Activated CD4-positive, alpha-beta T cell treated with anti-CD3 and anti-CD28 coated beads, Interleukin-2, amount 10 ng/mL, durations not matched to agents 7 days and 5 days (primary cell): ENCODE measurements at regions not wholly inside any gene's neighbourhood (a gene's known extent, or its start where the extent isn't known, plus 50 kb on each side); places are given as distances from the start of the nearest gene placed in this dataset.

Source experiments
- CTCF ChIA-PET: fragments of 350-600 bp; sonication (Branson Sonifier 250); formaldehyde crosslinking; loops from one replicate; lab custom pipeline; 2021; ENCODE audit warnings: antibody characterized with exemption; lab: Charles Lee
- POLR2A ChIA-PET: fragments of 350-600 bp; sonication (Branson Sonifier 250); formaldehyde crosslinking; loops from one replicate; lab custom pipeline; 2021; ENCODE audit warnings: antibody characterized with exemption; lab: Charles Lee
- DNase-seq: peaks from one replicate; pipeline ENCODE4 v3.0.0-alpha.2; 2020
- H3K27ac Mint-ChIP-seq: one replicate; pipeline ENCODE4 v1.8.0; 2021; ENCODE audit warnings: mild to moderate bottlenecking, moderate library complexity, mixed read lengths
- H3K27me3 Mint-ChIP-seq: one replicate; pipeline ENCODE4 v1.8.0; 2021; ENCODE audit warnings: mixed read lengths
- H3K36me3 Mint-ChIP-seq: one replicate; pipeline ENCODE4 v1.8.0; 2021; ENCODE audit warnings: low read depth, mixed read lengths
- H3K4me1 Mint-ChIP-seq: one replicate; pipeline ENCODE4 v1.8.0; 2021; ENCODE audit warnings: mixed read lengths
- H3K4me3 Mint-ChIP-seq: one replicate; pipeline ENCODE4 v1.8.0; 2021; ENCODE audit warnings: mild to moderate bottlenecking, moderate library complexity, mixed read lengths
- H3K9me3 Mint-ChIP-seq: one replicate; pipeline ENCODE4 v1.8.0; 2021; ENCODE audit warnings: mixed read lengths

DNA sequence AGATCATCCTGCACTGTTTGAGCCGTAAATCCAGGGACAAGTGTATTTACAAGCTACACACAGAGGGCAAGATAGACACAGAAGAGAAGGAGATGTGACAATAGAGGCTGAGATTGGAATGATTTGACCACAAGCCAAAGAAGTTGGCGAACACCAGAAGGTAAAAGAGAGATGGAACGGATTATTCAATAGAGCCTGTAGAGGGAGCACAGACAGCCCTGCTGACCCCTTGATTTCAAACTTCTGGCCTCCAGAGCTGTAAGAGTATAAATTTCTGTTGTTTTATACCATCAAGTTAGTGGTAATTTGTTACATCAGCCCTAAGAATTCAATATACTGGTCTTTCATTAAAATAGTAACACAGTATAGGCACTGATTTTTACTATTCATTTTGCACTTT is 447.8 kb downstream of the FAT4 start:
- POLR2A ChIA-PET = no interaction called here
- Mint-ChIP-seq H3K4me3 (no peak overlapping the region), H3K27me3 (no peaks in the 10 kb centered on the region), H3K9me3 (no peaks in the 10 kb centered on the region), H3K27ac (no peak overlapping the region), H3K36me3 (no peaks in the 10 kb centered on the region), H3K4me1 (no peaks in the 10 kb centered on the region)
- CTCF ChIA-PET = no interaction called here
- no peak for DNase-seq

- CTCF ChIA-PET = no interaction called here
- POLR2A ChIA-PET = no interaction called here
- DNase-seq = no peak
- Mint-ChIP-seq H3K36me3 (no peaks in the 10 kb centered on the region), H3K27ac (no peak overlapping the region), H3K27me3 (no peaks in the 10 kb centered on the region), H3K9me3 (no peaks in the 10 kb centered on the region), H3K4me3 (no peak overlapping the region), H3K4me1 (no peaks in the 10 kb centered on the region)
Measured at GRCh38 chr4:125765941-125766340, 451.2 kb downstream of the FAT4 start.

DNA sequence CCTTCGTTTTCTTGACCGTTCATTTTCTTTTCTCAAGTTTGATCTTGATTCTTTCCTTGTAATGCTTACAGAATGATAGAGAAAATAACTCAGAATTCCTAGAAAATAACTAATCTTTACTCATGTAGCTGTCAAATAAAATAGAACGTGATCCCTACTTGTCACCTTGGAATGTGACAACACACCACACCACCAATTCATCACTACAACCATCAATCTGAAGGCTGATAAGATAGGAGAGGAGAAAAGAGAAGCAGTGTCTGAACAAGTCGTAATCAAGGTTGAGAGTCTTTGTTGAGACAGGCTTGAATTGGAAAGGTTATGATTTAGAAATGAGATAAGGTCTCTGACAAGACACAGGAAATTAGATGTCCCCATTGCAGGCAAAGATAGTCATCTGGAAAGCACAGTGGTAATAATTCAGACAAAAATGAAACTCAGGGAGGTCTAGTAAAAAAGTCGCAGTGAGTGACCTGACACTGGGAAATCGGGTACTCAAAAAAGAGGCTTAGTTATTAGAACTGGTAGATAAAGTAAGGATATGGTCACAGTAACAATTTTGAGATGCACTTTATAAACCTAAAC is 456.2 kb downstream of the FAT4 start:
- H3K27me3 Mint-ChIP-seq = no peaks in the 10 kb centered on the region
- ChIA-PET CTCF (no interaction called here), POLR2A (no interaction called here)
- peaks cover 4% of the 10 kb centered on the region for H3K9me3 Mint-ChIP-seq
- no peak for DNase-seq
- H3K4me1 Mint-ChIP-seq = no peaks in the 10 kb centered on the region
- no peak overlapping the region for H3K4me3 Mint-ChIP-seq
- H3K27ac Mint-ChIP-seq = no peak overlapping the region
- no peaks in the 10 kb centered on the region for H3K36me3 Mint-ChIP-seq

GRCh38 chr4:125772680-125773079 is 457.9 kb downstream of the FAT4 start:
- POLR2A ChIA-PET = no interaction called here
- H3K27ac Mint-ChIP-seq = no peak overlapping the region

GRCh38 chr4:125773502-125773901 is 458.7 kb downstream of the FAT4 start:
- CTCF ChIA-PET = no interaction called here
- POLR2A ChIA-PET = no interaction called here
- Mint-ChIP-seq H3K27ac (no peak overlapping the region), H3K36me3 (no peaks in the 10 kb centered on the region), H3K9me3 (peaks cover 13% of the 10 kb centered on the region), H3K4me3 (no peak overlapping the region), H3K4me1 (no peaks in the 10 kb centered on the region), H3K27me3 (no peaks in the 10 kb centered on the region)
- DNase-seq = no peak

More at GRCh38 chr4:125772680-125773079, 457.9 kb downstream of the FAT4 start:
- Mint-ChIP-seq H3K9me3 (peaks cover 13% of the 10 kb centered on the region), H3K4me1 (no peaks in the 10 kb centered on the region), H3K27me3 (no peaks in the 10 kb centered on the region), H3K4me3 (no peak overlapping the region), H3K36me3 (no peaks in the 10 kb centered on the region)
- no peak for DNase-seq
- CTCF ChIA-PET = no interaction called here

- Mint-ChIP-seq H3K27me3 (no peaks in the 10 kb centered on the region), H3K4me1 (no peaks in the 10 kb centered on the region), H3K9me3 (peaks cover 15% of the 10 kb centered on the region), H3K27ac (no peak overlapping the region), H3K36me3 (no peaks in the 10 kb centered on the region), H3K4me3 (no peak overlapping the region)
- ChIA-PET CTCF (no interaction called here), POLR2A (interaction anchor here (0.6 kb wide), 1 partner anchor 77 kb away, joined by 3 read pairs; no protein-coding TSS in a partner anchor)
- DNase-seq = no peak
Measured at GRCh38 chr4:125773931-125774330, 459.2 kb downstream of the FAT4 start.

GRCh38 chr4:125776146-125776545 is 461.4 kb downstream of the FAT4 start:
- peaks cover 15% of the 10 kb centered on the region for H3K9me3 Mint-ChIP-seq
- H3K27ac Mint-ChIP-seq = no peak overlapping the region
- CTCF ChIA-PET = no interaction called here
- no peaks in the 10 kb centered on the region for H3K4me1 Mint-ChIP-seq
- POLR2A ChIA-PET = no interaction called here
- H3K4me3 Mint-ChIP-seq = no peak overlapping the region
- H3K27me3 Mint-ChIP-seq = no peaks in the 10 kb centered on the region
- H3K36me3 Mint-ChIP-seq = no peaks in the 10 kb centered on the region
- no peak for DNase-seq

DNA sequence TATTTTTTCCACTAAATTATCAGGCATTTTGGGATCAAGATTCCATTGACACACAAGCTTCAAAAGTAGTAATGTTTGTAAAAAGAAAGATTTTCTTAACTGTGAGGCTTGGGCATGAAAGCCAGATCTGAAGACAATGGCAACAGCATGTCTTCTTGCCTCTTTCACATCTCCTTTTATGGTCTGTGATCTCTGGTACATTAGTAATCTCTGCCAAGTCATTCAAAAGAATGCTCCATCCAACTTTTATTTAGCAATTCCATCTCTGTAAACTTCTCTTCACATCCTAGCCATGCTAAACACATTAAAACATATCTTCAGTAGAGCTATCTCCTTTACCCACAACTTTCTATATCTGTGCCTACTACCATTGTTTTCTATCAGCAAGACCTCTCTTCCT is 465.4 kb downstream of the FAT4 start:
- H3K27ac Mint-ChIP-seq = no peak overlapping the region
- no peaks in the 10 kb centered on the region for H3K36me3 Mint-ChIP-seq
- no peaks in the 10 kb centered on the region for H3K4me1 Mint-ChIP-seq
- CTCF ChIA-PET = no interaction called here
- H3K9me3 Mint-ChIP-seq = peaks cover 15% of the 10 kb centered on the region
- POLR2A ChIA-PET = no interaction called here
- no peak for DNase-seq
- H3K4me3 Mint-ChIP-seq = no peak overlapping the region
- no peaks in the 10 kb centered on the region for H3K27me3 Mint-ChIP-seq

GRCh38 chr4:125780747-125781146 is 466.0 kb downstream of the FAT4 start:
- POLR2A ChIA-PET = no interaction called here
- Mint-ChIP-seq H3K4me3 (no peak overlapping the region), H3K9me3 (peaks cover 12% of the 10 kb centered on the region), H3K36me3 (no peaks in the 10 kb centered on the region), H3K4me1 (no peaks in the 10 kb centered on the region), H3K27ac (no peak overlapping the region), H3K27me3 (no peaks in the 10 kb centered on the region)
- CTCF ChIA-PET = no interaction called here
- DNase-seq = no peak

- CTCF ChIA-PET = no interaction called here
- no peak for DNase-seq
- Mint-ChIP-seq H3K9me3 (peaks cover 11% of the 10 kb centered on the region), H3K27me3 (no peaks in the 10 kb centered on the region), H3K36me3 (no peaks in the 10 kb centered on the region), H3K4me3 (no peak overlapping the region), H3K4me1 (no peaks in the 10 kb centered on the region), H3K27ac (no peak overlapping the region)
- POLR2A ChIA-PET = no interaction called here
Measured at GRCh38 chr4:125781651-125782050, 466.9 kb downstream of the FAT4 start.

GRCh38 chr4:125784741-125785140 is 470.0 kb downstream of the FAT4 start:
- no peaks in the 10 kb centered on the region for H3K27me3 Mint-ChIP-seq
- no peaks in the 10 kb centered on the region for H3K9me3 Mint-ChIP-seq
- DNase-seq = no peak
- H3K4me1 Mint-ChIP-seq = no peaks in the 10 kb centered on the region
- POLR2A ChIA-PET = no interaction called here
- CTCF ChIA-PET = no interaction called here
- no peak overlapping the region for H3K27ac Mint-ChIP-seq
- H3K36me3 Mint-ChIP-seq = no peaks in the 10 kb centered on the region
- no peak overlapping the region for H3K4me3 Mint-ChIP-seq

DNA sequence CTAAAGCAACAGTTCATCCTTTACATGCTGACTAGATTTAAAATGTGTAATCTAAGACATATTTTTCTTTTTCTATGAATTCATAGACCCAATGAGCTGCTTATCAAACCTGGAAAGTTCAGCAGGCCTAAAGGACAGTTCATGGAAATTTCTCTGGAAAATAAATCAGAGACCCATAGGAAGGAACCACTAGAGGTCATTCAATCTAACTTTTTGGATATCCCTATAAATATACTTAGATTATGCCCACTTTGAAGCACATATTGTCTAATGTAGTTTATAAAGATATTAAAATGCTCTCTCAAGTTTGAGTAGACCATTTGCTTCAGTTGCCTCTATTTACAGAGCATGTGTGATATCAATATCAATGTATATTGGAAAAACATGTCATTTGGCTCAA is 473.0 kb downstream of the FAT4 start:
- no peaks in the 10 kb centered on the region for H3K4me1 Mint-ChIP-seq
- DNase-seq = no peak
- POLR2A ChIA-PET = no interaction called here
- no peak overlapping the region for H3K4me3 Mint-ChIP-seq
- CTCF ChIA-PET = no interaction called here
- no peaks in the 10 kb centered on the region for H3K9me3 Mint-ChIP-seq
- no peak overlapping the region for H3K27ac Mint-ChIP-seq
- no peaks in the 10 kb centered on the region for H3K36me3 Mint-ChIP-seq
- H3K27me3 Mint-ChIP-seq = no peaks in the 10 kb centered on the region

GRCh38 chr4:125789023-125789422 is 474.3 kb downstream of the FAT4 start:
- ChIA-PET POLR2A (no interaction called here), CTCF (no interaction called here)
- H3K36me3 Mint-ChIP-seq = no peaks in the 10 kb centered on the region
- H3K27me3 Mint-ChIP-seq = no peaks in the 10 kb centered on the region
- no peak overlapping the region for H3K27ac Mint-ChIP-seq
- no peak for DNase-seq
- H3K4me1 Mint-ChIP-seq = no peaks in the 10 kb centered on the region
- no peaks in the 10 kb centered on the region for H3K9me3 Mint-ChIP-seq
- no peak overlapping the region for H3K4me3 Mint-ChIP-seq

DNA sequence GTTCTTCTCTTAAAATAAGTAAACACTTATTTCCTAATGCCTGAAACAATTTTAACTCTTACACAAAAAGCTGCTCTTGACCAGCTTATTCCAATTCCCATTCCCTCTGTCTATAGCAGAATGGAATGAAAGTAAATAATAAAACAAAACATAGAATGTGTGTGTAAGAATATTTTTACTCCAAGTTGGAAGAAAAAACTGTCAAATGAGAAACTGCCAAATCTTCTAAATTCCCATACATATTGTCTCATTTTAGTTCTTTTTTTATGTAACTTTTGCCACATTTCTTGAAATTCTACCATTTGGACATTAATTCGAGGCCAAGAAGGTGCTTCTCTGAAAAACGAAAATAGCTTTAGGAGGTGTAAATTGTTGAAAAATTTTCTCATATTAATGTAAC is 477.1 kb downstream of the FAT4 start:
- POLR2A ChIA-PET = no interaction called here
- no peaks in the 10 kb centered on the region for H3K27me3 Mint-ChIP-seq
- H3K27ac Mint-ChIP-seq = no peak overlapping the region
- no peak overlapping the region for H3K4me3 Mint-ChIP-seq
- CTCF ChIA-PET = no interaction called here
- no peak for DNase-seq
- no peaks in the 10 kb centered on the region for H3K9me3 Mint-ChIP-seq
- H3K4me1 Mint-ChIP-seq = no peaks in the 10 kb centered on the region
- H3K36me3 Mint-ChIP-seq = no peaks in the 10 kb centered on the region
